Endothelial cell of umbilical vein (primary cell): ENCODE measurements at regions not wholly inside any gene's neighbourhood (a gene's known extent, or its start where the extent isn't known, plus 50 kb on each side); places are given as distances from the start of the nearest gene placed in this dataset.

ENCODE experiments used
- BruUV-seq: library from RNA; stranded (reverse); fragments of 400-500 nt; replicated peaks from 2 replicates; lab custom pipeline; 2021; lab: Mats Ljungman, UMichigan
- CTCF ChIA-PET: fragments of 300-600, 350-600 bp; sonication (Branson Sonifier 250); formaldehyde crosslinking; loops from one replicate; lab custom pipeline; 2021; ENCODE audit warnings: antibody characterized with exemption, inconsistent platforms; lab: Charles Lee
- POLR2A ChIA-PET: fragments of 300-600, 350-600 bp; sonication (Branson Sonifier 250); formaldehyde crosslinking; loops from one replicate; lab custom pipeline; 2021; ENCODE audit warnings: antibody characterized with exemption, inconsistent platforms; lab: Charles Lee
- DNase-seq: peaks from one replicate; pipeline ENCODE4 v3.0.0-alpha.2; 2011; ENCODE audit warnings: low read depth, low spot score
- FAIRE-seq: peaks from 2 replicates; lab custom pipeline; 2011; peaks lifted over from hg19 to GRCh38; lab: Jason Lieb, UNC
- H2AFZ ChIP-seq: 2 replicates; pipeline ENCODE4 v1.6.0; 2012; ENCODE audit warnings: low read depth, low read length, control low read depth, inconsistent platforms
- H3K27ac ChIP-seq: 2 replicates; pipeline ENCODE4 v1.5.1; 2011; ENCODE audit warnings: low read depth, mild to moderate bottlenecking, control low read depth, low read length, moderate library complexity; ENCODE audit not compliant: insufficient read depth
- H3K27me3 ChIP-seq, 2 experiments: 2 replicates each; pipeline versions ENCODE4 v1.6.0 to v1.6.1; 2011; ENCODE audit warnings: low read length in 2 of 2, mixed read lengths in 1 of 2; ENCODE audit not compliant: control insufficient read depth in 2 of 2, insufficient read depth in 2 of 2
- H3K36me3 ChIP-seq, 2 experiments: 2 replicates in 1 of 2; 3 replicates in 1 of 2; pipeline ENCODE4 v1.5.1; 2011; ENCODE audit warnings: low read length in 2 of 2, mild to moderate bottlenecking in 1 of 2, moderate library complexity in 1 of 2; ENCODE audit not compliant: control insufficient read depth in 2 of 2, insufficient read depth in 2 of 2; ENCODE audit errors: extremely low read depth in 1 of 2
- H3K4me1 ChIP-seq: 3 replicates; pipeline ENCODE4 v1.5.1; 2011; ENCODE audit warnings: mild to moderate bottlenecking, low read length; ENCODE audit not compliant: control insufficient read depth, insufficient read depth; ENCODE audit errors: extremely low read depth
- H3K4me2 ChIP-seq: 2 replicates; pipeline ENCODE4 v1.6.1; 2011; ENCODE audit warnings: low read length, control low read depth, mixed read lengths; ENCODE audit not compliant: insufficient read depth
- H3K4me3 ChIP-seq, 3 experiments: fragments of 200-600 bp in 1 of 3; sonication (generic), shearing (Covaris generic) in 1 of 3; replicated peaks in 1 of 3; 2 replicates each; pipeline ENCODE4 v1.5.1; 2011 to 2016; ENCODE audit warnings: control low read depth in 3 of 3, low read length in 3 of 3, mild to moderate bottlenecking in 2 of 3, inconsistent platforms in 1 of 3, low read depth in 1 of 3, moderate library complexity in 1 of 3; ENCODE audit not compliant: insufficient read depth in 1 of 3
- H3K79me2 ChIP-seq: 2 replicates; pipeline ENCODE4 v1.6.0; 2012; ENCODE audit warnings: low read length, inconsistent platforms; ENCODE audit not compliant: control insufficient read depth, insufficient read depth
- H3K9ac ChIP-seq: replicated peaks from 2 replicates; pipeline ENCODE3; 2011; ENCODE audit warnings: low read length, control low read depth; ENCODE audit not compliant: insufficient read depth; ENCODE audit errors: extremely low read depth
- H3K9me1 ChIP-seq: replicated peaks from 3 replicates; pipeline ENCODE4 v1.6.0; 2011; ENCODE audit warnings: mild to moderate bottlenecking, low read length; ENCODE audit not compliant: control insufficient read depth, insufficient read depth; ENCODE audit errors: extremely low read depth
- H3K9me3 ChIP-seq: replicated peaks from 2 replicates; pipeline ENCODE4 v1.5.1; 2012; ENCODE audit warnings: low read length, inconsistent platforms; ENCODE audit not compliant: control insufficient read depth, insufficient read depth
- H4K20me1 ChIP-seq: replicated peaks from 2 replicates; pipeline ENCODE3; 2011; ENCODE audit warnings: mild to moderate bottlenecking, low read length; ENCODE audit not compliant: control insufficient read depth, insufficient read depth; ENCODE audit errors: extremely low read depth
- CTCF ChIP-seq, 2 donors: IDR thresholded peaks; 1 replicate in 1 of 2; 2 replicates in 1 of 2; pipeline ENCODE4 v1.5.1; 2011; ENCODE audit warnings: low read length in 2 of 2, mild to moderate bottlenecking in 2 of 2, moderate library complexity in 2 of 2, control low read depth in 1 of 2, inconsistent platforms in 1 of 2, low read depth in 1 of 2; ENCODE audit not compliant: insufficient read depth in 1 of 2; ENCODE audit errors: extremely low read depth in 1 of 2
- EZH2 ChIP-seq: IDR thresholded peaks from 2 replicates; pipeline ENCODE4 v1.6.1; 2012; ENCODE audit warnings: borderline replicate concordance, low read depth, mild to moderate bottlenecking, moderate library complexity, low read length, inconsistent platforms; ENCODE audit not compliant: severe bottlenecking
- FOS ChIP-seq: IDR thresholded peaks from 2 replicates; pipeline ENCODE4 v1.6.1; 2011; ENCODE audit warnings: mild to moderate bottlenecking, low read length, moderate library complexity, borderline replicate concordance; ENCODE audit not compliant: insufficient read depth
- GATA2 ChIP-seq: IDR thresholded peaks from 2 replicates; pipeline ENCODE4 v1.7.0; 2011; ENCODE audit warnings: low read depth, mild to moderate bottlenecking, moderate library complexity, mixed read lengths, low read length; ENCODE audit not compliant: insufficient read length, insufficient read depth
- JUN ChIP-seq: IDR thresholded peaks from 2 replicates; pipeline ENCODE4 v1.6.1; 2011; ENCODE audit warnings: borderline replicate concordance, low read depth; ENCODE audit not compliant: insufficient read length, insufficient read depth
- MAX ChIP-seq: IDR thresholded peaks from 2 replicates; pipeline ENCODE4 v1.6.1; 2011; ENCODE audit not compliant: insufficient read depth, insufficient read length
- MYC ChIP-seq: IDR thresholded peaks from one replicate; pipeline ENCODE4 v1.6.1; 2011; ENCODE audit warnings: mild to moderate bottlenecking, low read depth, low read length
- POLR2A ChIP-seq: IDR thresholded peaks from 2 replicates; pipeline ENCODE4 v1.6.1; 2012; ENCODE audit warnings: low read depth, mild to moderate bottlenecking, control low read depth, low read length
- POLR2AphosphoS5 ChIP-seq: IDR thresholded peaks from 2 replicates; pipeline ENCODE4 v1.6.1; 2012; ENCODE audit warnings: low read depth, mild to moderate bottlenecking, control low read depth, low read length, moderate library complexity; ENCODE audit not compliant: insufficient read depth
- dilution Hi-C: fragments of 300-500 bp; cut with MboI; formaldehyde crosslinking; loops from one replicate; pipeline ENCODE4 v1.15.0; 2019; ENCODE audit warnings: low sequenced_read_pairs; ENCODE audit not compliant: extremely low pct_ligation_motif_present
- intact Hi-C: fragments of 100-400 bp; cut with micrococcal nuclease; formaldehyde crosslinking; loops from one replicate; pipeline ENCODE4 v1.10.0; 2022

GRCh38 chr15:95825671-95826411, 504.7 kb upstream of the NR2F2 start:
- Histone ChIP-seq H3K79me2 (no peaks in the 10 kb centered on the region), H3K27me3 (no peaks in the 10 kb centered on the region), H2AFZ (no peak overlapping the region), H3K36me3 (no peaks in the 10 kb centered on the region), H3K9me3 (no peaks in the 10 kb centered on the region), H3K4me2 (no peak overlapping the region), H3K9ac (no peak overlapping the region), H3K27ac (no peak overlapping the region), H4K20me1 (no peaks in the 10 kb centered on the region), H3K4me1 (no peaks in the 10 kb centered on the region), H3K4me3 (no peak overlapping the region), H3K9me1 (no peaks in the 10 kb centered on the region)
- ChIA-PET CTCF (interaction anchor here (1.2 kb wide), 1 partner anchor 8 kb away, joined by 4 read pairs; no protein-coding TSS in a partner anchor), POLR2A (no interaction called here)
- FAIRE-seq (no peak), DNase-seq (no peak)
- dilution Hi-C loops: no loop called here
- no TSS peak for BruUV-seq
- no peak for TF ChIP-seq POLR2AphosphoS5
- no peak for TF ChIP-seq GATA2
- TF ChIP-seq MYC: no peak
- TF ChIP-seq MAX: no peak
- no peak for TF ChIP-seq CTCF (IDR thresholded peaks at IDR 0.05; ENCODE audit: extremely low read depth in 1 of 2, insufficient read depth in 1 of 2, low read depth in 1 of 2, low read length in 2 of 2)
- TF ChIP-seq EZH2: no peak
- no peak for TF ChIP-seq FOS
- no peak for TF ChIP-seq POLR2A
- TF ChIP-seq JUN: no peak
- intact Hi-C loops: no loop called here
